ENCODE measurements at regions not wholly inside any gene's neighbourhood (a gene's known extent, or its start where the extent isn't known, plus 50 kb on each side); places are given as distances from the start of the nearest gene placed in this dataset.

DNA sequence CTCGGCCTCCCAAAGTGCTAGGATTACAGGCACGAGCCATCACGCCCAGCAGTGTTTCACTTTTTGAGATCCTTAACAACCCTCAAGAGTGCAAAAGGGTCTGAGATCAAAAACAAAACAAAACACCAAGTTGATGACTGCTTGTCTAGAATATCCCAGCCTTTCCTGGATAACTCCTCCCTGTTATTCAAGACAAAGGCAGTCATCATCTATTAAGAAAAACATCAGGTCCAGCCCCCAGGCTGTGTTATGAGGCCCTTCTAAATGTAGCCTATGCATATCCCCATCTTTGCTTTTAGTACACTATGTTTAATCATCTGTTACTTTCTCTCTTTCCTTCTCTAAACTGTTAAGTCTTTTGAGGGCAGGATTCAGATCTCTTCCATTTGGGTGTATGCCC, 150.1 kb upstream of the FHIT start:
- TF ChIP-seq RAD21 (IDR thresholded peaks at IDR 0.05; ENCODE audit: insufficient read depth, low read depth, low read length) (no peak), PAX8 (IDR thresholded peaks at IDR 0.05) (no peak), HCFC1 (IDR thresholded peaks at IDR 0.05; ENCODE audit: low read length) (no peak), NFYB (IDR thresholded peaks at IDR 0.05; ENCODE audit: insufficient read depth, low read depth, low read length) (no peak), POLR2A (IDR thresholded peaks at IDR 0.05; ENCODE audit: low read depth, low read length) (no peak), SIN3A (IDR thresholded peaks at IDR 0.05; ENCODE audit: low read depth, low read length) (no peak)
- TF ChIP-seq, protein P1, sequence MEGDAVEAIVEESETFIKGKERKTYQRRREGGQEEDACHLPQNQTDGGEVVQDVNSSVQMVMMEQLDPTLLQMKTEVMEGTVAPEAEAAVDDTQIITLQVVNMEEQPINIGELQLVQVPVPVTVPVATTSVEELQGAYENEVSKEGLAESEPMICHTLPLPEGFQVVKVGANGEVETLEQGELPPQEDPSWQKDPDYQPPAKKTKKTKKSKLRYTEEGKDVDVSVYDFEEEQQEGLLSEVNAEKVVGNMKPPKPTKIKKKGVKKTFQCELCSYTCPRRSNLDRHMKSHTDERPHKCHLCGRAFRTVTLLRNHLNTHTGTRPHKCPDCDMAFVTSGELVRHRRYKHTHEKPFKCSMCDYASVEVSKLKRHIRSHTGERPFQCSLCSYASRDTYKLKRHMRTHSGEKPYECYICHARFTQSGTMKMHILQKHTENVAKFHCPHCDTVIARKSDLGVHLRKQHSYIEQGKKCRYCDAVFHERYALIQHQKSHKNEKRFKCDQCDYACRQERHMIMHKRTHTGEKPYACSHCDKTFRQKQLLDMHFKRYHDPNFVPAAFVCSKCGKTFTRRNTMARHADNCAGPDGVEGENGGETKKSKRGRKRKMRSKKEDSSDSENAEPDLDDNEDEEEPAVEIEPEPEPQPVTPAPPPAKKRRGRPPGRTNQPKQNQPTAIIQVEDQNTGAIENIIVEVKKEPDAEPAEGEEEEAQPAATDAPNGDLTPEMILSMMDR (IDR thresholded peaks at IDR 0.05 in 2 of 3, conservative IDR thresholded peaks at IDR 0.05 in 1 of 3; ENCODE audit: control insufficient read depth in 2 of 3, extremely low read depth in 1 of 3, insufficient read depth in 1 of 3, low read depth in 3 of 3, low read length in 3 of 3): no peak
- TF ChIP-seq, protein P2, sequence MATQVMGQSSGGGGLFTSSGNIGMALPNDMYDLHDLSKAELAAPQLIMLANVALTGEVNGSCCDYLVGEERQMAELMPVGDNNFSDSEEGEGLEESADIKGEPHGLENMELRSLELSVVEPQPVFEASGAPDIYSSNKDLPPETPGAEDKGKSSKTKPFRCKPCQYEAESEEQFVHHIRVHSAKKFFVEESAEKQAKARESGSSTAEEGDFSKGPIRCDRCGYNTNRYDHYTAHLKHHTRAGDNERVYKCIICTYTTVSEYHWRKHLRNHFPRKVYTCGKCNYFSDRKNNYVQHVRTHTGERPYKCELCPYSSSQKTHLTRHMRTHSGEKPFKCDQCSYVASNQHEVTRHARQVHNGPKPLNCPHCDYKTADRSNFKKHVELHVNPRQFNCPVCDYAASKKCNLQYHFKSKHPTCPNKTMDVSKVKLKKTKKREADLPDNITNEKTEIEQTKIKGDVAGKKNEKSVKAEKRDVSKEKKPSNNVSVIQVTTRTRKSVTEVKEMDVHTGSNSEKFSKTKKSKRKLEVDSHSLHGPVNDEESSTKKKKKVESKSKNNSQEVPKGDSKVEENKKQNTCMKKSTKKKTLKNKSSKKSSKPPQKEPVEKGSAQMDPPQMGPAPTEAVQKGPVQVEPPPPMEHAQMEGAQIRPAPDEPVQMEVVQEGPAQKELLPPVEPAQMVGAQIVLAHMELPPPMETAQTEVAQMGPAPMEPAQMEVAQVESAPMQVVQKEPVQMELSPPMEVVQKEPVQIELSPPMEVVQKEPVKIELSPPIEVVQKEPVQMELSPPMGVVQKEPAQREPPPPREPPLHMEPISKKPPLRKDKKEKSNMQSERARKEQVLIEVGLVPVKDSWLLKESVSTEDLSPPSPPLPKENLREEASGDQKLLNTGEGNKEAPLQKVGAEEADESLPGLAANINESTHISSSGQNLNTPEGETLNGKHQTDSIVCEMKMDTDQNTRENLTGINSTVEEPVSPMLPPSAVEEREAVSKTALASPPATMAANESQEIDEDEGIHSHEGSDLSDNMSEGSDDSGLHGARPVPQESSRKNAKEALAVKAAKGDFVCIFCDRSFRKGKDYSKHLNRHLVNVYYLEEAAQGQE (IDR thresholded peaks at IDR 0.05; ENCODE audit: low read depth, low read length): no peak
